Heart left ventricle (tissue), 13 donors: ENCODE measurements at regions not wholly inside any gene's neighbourhood (a gene's known extent, or its start where the extent isn't known, plus 50 kb on each side); places are given as distances from the start of the nearest gene placed in this dataset.

Experiments
- POLR2A ChIP-seq, 2 donors: fragments of 450-650 bp; IDR thresholded peaks; one replicate each; pipeline ENCODE4 v1.6.1; 2017; ENCODE audit warnings: antibody characterized with exemption in 2 of 2, mild to moderate bottlenecking in 2 of 2, moderate library complexity in 2 of 2
- TF ChIP-seq, protein P1 (sequence below), 12 donors: fragments of 200-600 bp; sonication (generic) in 4 of 12; IDR thresholded peaks; one replicate each; pipeline versions ENCODE4 v1.5.0 to v1.8.0; 2018 to 2022; ENCODE audit warnings: antibody characterized with exemption in 12 of 12, mild to moderate bottlenecking in 5 of 12
- donor health status: ischemic (EF 13 %, LVEDD 7.1; RV severe dilation, severe dysfunction).
- donor health status: DM: no; HTN: yes; CAD: no.
- donor health status: DM: no; HTN: no; CAD: no.
- donor health status: ischemic (EF 25% LVEDD 6.9; RV normal size, moderate dysfunction).
- donor health status: ischemic (EF 25% LVEDD 5.7; RV mildly dilated, moderate dysfunction).
- donor health status: ischemic (EF 35%, LVEDD 5.7; RV mildly dilated, moderate dysfunction).
- donor health status: nonischemic (EF 11% LVEDD 7.7; RV severe dilation, severe dysfunction).
- donor health status: DM: yes; HTN: yes; CAD: no.
- donor health status: PGD.
- donor health status: ischemic (EF 29% LVEDD 5.4; RV normal size, mild dysfunction).
- donor health status: nonischemic (EF 23%, LVEDD 6.1; RV moderate dilation, normal function).

DNA sequence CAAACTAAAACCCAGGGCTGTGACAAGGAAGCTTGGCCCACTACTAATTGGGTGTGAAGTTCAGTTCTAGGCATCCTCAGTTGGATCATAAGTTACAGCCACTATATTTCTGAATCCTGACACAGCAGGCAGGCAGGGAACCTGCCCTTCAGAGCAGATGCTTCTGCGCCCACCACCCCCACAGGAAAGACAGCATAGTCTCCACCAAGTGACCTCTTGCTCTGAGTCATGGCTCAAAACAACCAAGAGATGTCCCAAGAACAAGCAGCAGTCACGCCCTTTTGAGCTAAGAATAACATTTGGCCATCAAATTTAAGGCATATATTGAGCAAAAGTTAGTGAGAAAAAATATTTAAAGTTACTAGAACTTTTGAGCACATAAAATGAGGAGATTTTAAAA, 170.7 kb upstream of the SMARCAD1 start:
- TF ChIP-seq POLR2A (IDR thresholded peaks at IDR 0.05), result no peak
- TF ChIP-seq, protein P1, sequence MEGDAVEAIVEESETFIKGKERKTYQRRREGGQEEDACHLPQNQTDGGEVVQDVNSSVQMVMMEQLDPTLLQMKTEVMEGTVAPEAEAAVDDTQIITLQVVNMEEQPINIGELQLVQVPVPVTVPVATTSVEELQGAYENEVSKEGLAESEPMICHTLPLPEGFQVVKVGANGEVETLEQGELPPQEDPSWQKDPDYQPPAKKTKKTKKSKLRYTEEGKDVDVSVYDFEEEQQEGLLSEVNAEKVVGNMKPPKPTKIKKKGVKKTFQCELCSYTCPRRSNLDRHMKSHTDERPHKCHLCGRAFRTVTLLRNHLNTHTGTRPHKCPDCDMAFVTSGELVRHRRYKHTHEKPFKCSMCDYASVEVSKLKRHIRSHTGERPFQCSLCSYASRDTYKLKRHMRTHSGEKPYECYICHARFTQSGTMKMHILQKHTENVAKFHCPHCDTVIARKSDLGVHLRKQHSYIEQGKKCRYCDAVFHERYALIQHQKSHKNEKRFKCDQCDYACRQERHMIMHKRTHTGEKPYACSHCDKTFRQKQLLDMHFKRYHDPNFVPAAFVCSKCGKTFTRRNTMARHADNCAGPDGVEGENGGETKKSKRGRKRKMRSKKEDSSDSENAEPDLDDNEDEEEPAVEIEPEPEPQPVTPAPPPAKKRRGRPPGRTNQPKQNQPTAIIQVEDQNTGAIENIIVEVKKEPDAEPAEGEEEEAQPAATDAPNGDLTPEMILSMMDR (IDR thresholded peaks at IDR 0.05), result no peak
